Activated CD8-positive, alpha-beta T cell treated with anti-CD3 and anti-CD28 coated beads for 36 hours (primary cell): ENCODE measurements at regions not wholly inside any gene's neighbourhood (a gene's known extent, or its start where the extent isn't known, plus 50 kb on each side); places are given as distances from the start of the nearest gene placed in this dataset.

Experiments
- ATAC-seq: fragments of 200-7000 bp; cut with Tn5 transposase; one replicate; pipeline ENCODE4 v1.10.0; 2021; ENCODE audit warnings: mild to moderate bottlenecking, moderate library complexity
- CTCF ChIA-PET: fragments of 350-600 bp; sonication (Branson Sonifier 250); formaldehyde crosslinking; loops from one replicate; lab custom pipeline; 2021; ENCODE audit warnings: antibody characterized with exemption; lab: Charles Lee
- POLR2A ChIA-PET: fragments of 350-600 bp; sonication (Branson Sonifier 250); formaldehyde crosslinking; loops from one replicate; lab custom pipeline; 2021; ENCODE audit warnings: antibody characterized with exemption; lab: Charles Lee
- DNase-seq: peaks from one replicate; pipeline ENCODE4 v3.0.0-alpha.2; 2020
- H3K27ac Mint-ChIP-seq: one replicate; pipeline ENCODE4 v1.8.0; 2021; ENCODE audit warnings: mild to moderate bottlenecking, mixed read lengths
- H3K27me3 Mint-ChIP-seq: one replicate; pipeline ENCODE4 v1.8.0; 2021; ENCODE audit warnings: mixed read lengths
- H3K36me3 Mint-ChIP-seq: one replicate; pipeline ENCODE4 v1.8.0; 2021; ENCODE audit warnings: low read depth, mixed read lengths
- H3K4me1 Mint-ChIP-seq: one replicate; pipeline ENCODE4 v1.8.0; 2021; ENCODE audit warnings: low read depth, mixed read lengths
- H3K4me3 Mint-ChIP-seq: one replicate; pipeline ENCODE4 v1.8.0; 2021; ENCODE audit warnings: mild to moderate bottlenecking, moderate library complexity, mixed read lengths
- H3K9me3 Mint-ChIP-seq: one replicate; pipeline ENCODE4 v1.8.0; 2021; ENCODE audit warnings: mixed read lengths
- CTCF ChIP-seq: fragments of 200-600 bp; IDR thresholded peaks from one replicate; pipeline ENCODE4 v1.8.0; 2022; ENCODE audit warnings: antibody characterized with exemption, mild to moderate bottlenecking
- intact Hi-C: fragments of 100-400 bp; cut with micrococcal nuclease; formaldehyde crosslinking; loops from one replicate; pipeline ENCODE4 v1.10.0; 2022

GRCh38 chr17:13735444-13735843 lies 133.7 kb upstream of the HS3ST3A1 start:
- peaks cover 1% of the 10 kb centered on the region for H3K27me3 Mint-ChIP-seq
- H3K9me3 Mint-ChIP-seq: peaks cover 4% of the 10 kb centered on the region
- no peaks in the 10 kb centered on the region for H3K36me3 Mint-ChIP-seq
- no peak for TF ChIP-seq CTCF
- ATAC-seq (no peak), DNase-seq (no peak)
- no peak overlapping the region for H3K27ac Mint-ChIP-seq
- CTCF ChIA-PET: no interaction called here
- H3K4me1 Mint-ChIP-seq: no peaks in the 10 kb centered on the region
- no peak overlapping the region for H3K4me3 Mint-ChIP-seq
- intact Hi-C loops: no loop called here
- POLR2A ChIA-PET: no interaction called here

GRCh38 chr17:13735861-13736260 lies 134.1 kb upstream of the HS3ST3A1 start:
- H3K9me3 Mint-ChIP-seq: peaks cover 4% of the 10 kb centered on the region
- no peak for DNase-seq
- ChIA-PET POLR2A (no interaction called here), CTCF (no interaction called here)
- ATAC-seq: no peak
- no peaks in the 10 kb centered on the region for H3K4me1 Mint-ChIP-seq
- no peaks in the 10 kb centered on the region for H3K36me3 Mint-ChIP-seq
- H3K4me3 Mint-ChIP-seq: no peak overlapping the region
- peaks cover 1% of the 10 kb centered on the region for H3K27me3 Mint-ChIP-seq
- intact Hi-C loops: no loop called here
- H3K27ac Mint-ChIP-seq: no peak overlapping the region
- TF ChIP-seq CTCF: no peak

- Mint-ChIP-seq H3K4me3 (no peak overlapping the region), H3K36me3 (no peaks in the 10 kb centered on the region), H3K27me3 (peaks cover 3% of the 10 kb centered on the region), H3K4me1 (no peaks in the 10 kb centered on the region), H3K9me3 (peaks cover 4% of the 10 kb centered on the region), H3K27ac (no peak overlapping the region)
- no peak for DNase-seq
- intact Hi-C loops: no loop called here
- no peak for TF ChIP-seq CTCF
- CTCF ChIA-PET: no interaction called here
- ATAC-seq: no peak
- POLR2A ChIA-PET: no interaction called here
Observed at GRCh38 chr17:13736916-13737315, 135.2 kb upstream of the HS3ST3A1 start.

- no peak for TF ChIP-seq CTCF
- Mint-ChIP-seq H3K27ac (no peak overlapping the region), H3K4me3 (no peak overlapping the region), H3K9me3 (no peaks in the 10 kb centered on the region), H3K4me1 (no peaks in the 10 kb centered on the region), H3K36me3 (no peaks in the 10 kb centered on the region), H3K27me3 (peaks cover 3% of the 10 kb centered on the region)
- ATAC-seq (no peak), DNase-seq (no peak)
- POLR2A ChIA-PET: no interaction called here
- intact Hi-C loops: no loop called here
- CTCF ChIA-PET: no interaction called here
Observed at GRCh38 chr17:13740686-13741085, 139.0 kb upstream of the HS3ST3A1 start.

- Mint-ChIP-seq H3K4me3 (no peak overlapping the region), H3K9me3 (no peaks in the 10 kb centered on the region), H3K4me1 (no peaks in the 10 kb centered on the region), H3K27ac (no peak overlapping the region), H3K36me3 (no peaks in the 10 kb centered on the region), H3K27me3 (peaks cover 3% of the 10 kb centered on the region)
- POLR2A ChIA-PET: no interaction called here
- no peak for DNase-seq
- intact Hi-C loops: no loop called here
- TF ChIP-seq CTCF: no peak
- CTCF ChIA-PET: no interaction called here
- no peak for ATAC-seq
Observed at GRCh38 chr17:13741744-13742143, 140.0 kb upstream of the HS3ST3A1 start.
